Right lobe of liver (tissue), 4 donors: ENCODE measurements at regions not wholly inside any gene's neighbourhood (a gene's known extent, or its start where the extent isn't known, plus 50 kb on each side); places are given as distances from the start of the nearest gene placed in this dataset.

Experiments
- CTCF ChIP-seq, 4 donors: fragments of 200-600 bp in 3 of 4; fragments of 450-650 bp in 1 of 4; IDR thresholded peaks; one replicate each; pipeline versions ENCODE4 v1.5.1 to v1.8.0; 2016 to 2022; ENCODE audit warnings: antibody characterized with exemption in 4 of 4, mild to moderate bottlenecking in 2 of 4
- POLR2A ChIP-seq: fragments of 450-650 bp; IDR thresholded peaks from one replicate; pipeline ENCODE4 v1.6.1; 2017; ENCODE audit warnings: antibody characterized with exemption, mild to moderate bottlenecking
- donor health status: DM: no; HTN: no; CAD: no.
- donor health status: DM: no; HTN: no; CAD: no.
- donor health status: DM: no; HTN: yes; CAD: no.

DNA sequence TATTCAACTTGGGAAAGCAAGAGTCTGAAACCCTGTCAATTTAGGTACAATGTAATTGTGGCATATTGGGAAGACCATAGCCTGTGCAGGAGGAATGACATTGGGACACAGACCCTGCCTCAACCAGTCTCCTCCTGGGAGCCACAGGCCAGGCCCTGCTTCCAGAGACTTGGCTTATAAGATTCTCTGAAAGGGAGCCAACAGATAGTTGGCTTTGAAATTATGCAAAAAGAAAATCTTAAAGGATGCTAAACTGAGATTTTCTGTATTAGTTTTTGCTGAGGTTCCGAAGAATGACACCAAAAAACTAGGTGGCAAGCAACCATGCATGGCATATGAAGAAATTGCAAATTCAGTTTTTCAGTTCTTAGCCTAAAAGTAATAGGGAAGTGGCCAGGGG is 76.4 kb upstream of the CYRIA start:
- TF ChIP-seq CTCF (IDR thresholded peaks at IDR 0.05) (no peak), POLR2A (no peak)
